Ovary (tissue), 3 donors: ENCODE measurements at regions not wholly inside any gene's neighbourhood (a gene's known extent, or its start where the extent isn't known, plus 50 kb on each side); places are given as distances from the start of the nearest gene placed in this dataset.

Source experiments
- CTCF ChIP-seq, 3 donors: fragments of 450-650 bp in 2 of 3; fragments of 200-600 bp in 1 of 3; IDR thresholded peaks; one replicate each; pipeline versions ENCODE4 v1.5.1 to v1.8.0; 2016 to 2022; ENCODE audit warnings: antibody characterized with exemption in 3 of 3, mild to moderate bottlenecking in 1 of 3
- EP300 ChIP-seq: sonication (generic); formaldehyde crosslinking; IDR thresholded peaks from one replicate; pipeline ENCODE4 v1.6.1; 2017; ENCODE audit warnings: antibody characterized with exemption
- POLR2A ChIP-seq: fragments of 450-650 bp; IDR thresholded peaks from one replicate; pipeline ENCODE4 v1.6.1; 2017; ENCODE audit warnings: antibody characterized with exemption, mild to moderate bottlenecking, moderate library complexity
- donor health status: DM: no; HTN: no; CAD: no.

- TF ChIP-seq POLR2A, result no peak
- TF ChIP-seq CTCF (IDR thresholded peaks at IDR 0.05), result no peak
- no peak for TF ChIP-seq EP300
Measured at GRCh38 chr1:87916965-87917364, 588.3 kb downstream of the LMO4 start.
